ENCODE measurements at regions not wholly inside any gene's neighbourhood (a gene's known extent, or its start where the extent isn't known, plus 50 kb on each side); places are given as distances from the start of the nearest gene placed in this dataset.
"Not testable (repeated sequence)": the region's sequence is repeated elsewhere in the genome, so short reads cannot be mapped to it uniquely, and the experiment has no call there.

- DNase-seq (ENCODE audit: low spot score): not testable (repeated sequence)
Observed at GRCh38 chr18:37832010-37832695, 266.6 kb upstream of the CELF4 start.

GRCh38 chr18:37812961-37813360 lies 247.4 kb upstream of the CELF4 start:
- no peak for DNase-seq (ENCODE audit: low spot score)

- DNase-seq (ENCODE audit: low spot score): no peak
Observed at GRCh38 chr18:37805773-37806404, 240.3 kb upstream of the CELF4 start.

- no peak for DNase-seq (ENCODE audit: low spot score)
Observed at GRCh38 chr18:37796823-37797349, 231.3 kb upstream of the CELF4 start.

GRCh38 chr18:37787452-37787851 lies 221.9 kb upstream of the CELF4 start:
- no peak for DNase-seq (ENCODE audit: low spot score)

- no peak for DNase-seq (ENCODE audit: low spot score)
Observed at GRCh38 chr18:37783771-37784170, 218.2 kb upstream of the CELF4 start.

- DNase-seq (ENCODE audit: low spot score): no peak
Observed at GRCh38 chr18:37779220-37779619, 213.6 kb upstream of the CELF4 start.

GRCh38 chr18:37778417-37779165 lies 213.0 kb upstream of the CELF4 start:
- DNase-seq (ENCODE audit: low spot score): peak; percentile 37

- DNase-seq (ENCODE audit: low spot score): no peak
Observed at GRCh38 chr18:37769826-37770225, 204.2 kb upstream of the CELF4 start.

GRCh38 chr18:37764541-37765288 lies 199.1 kb upstream of the CELF4 start:
- no peak for DNase-seq (ENCODE audit: low spot score)

GRCh38 chr18:37762076-37762621 lies 196.6 kb upstream of the CELF4 start:
- no peak for DNase-seq (ENCODE audit: low spot score)

- DNase-seq (ENCODE audit: low spot score): no peak
Observed at GRCh38 chr18:37754141-37754540, 188.5 kb upstream of the CELF4 start.

- no peak for DNase-seq (ENCODE audit: low spot score)
Observed at GRCh38 chr18:37742436-37742835, 176.8 kb upstream of the CELF4 start.

GRCh38 chr18:37741032-37741623 lies 175.5 kb upstream of the CELF4 start:
- DNase-seq (ENCODE audit: low spot score): no peak

- no peak for DNase-seq (ENCODE audit: low spot score)
Observed at GRCh38 chr18:37734406-37734805, 168.8 kb upstream of the CELF4 start.

GRCh38 chr18:37729716-37730115 lies 164.1 kb upstream of the CELF4 start:
- no peak for DNase-seq (ENCODE audit: low spot score)

- DNase-seq (ENCODE audit: low spot score): no peak
Observed at GRCh38 chr18:37724206-37724605, 158.6 kb upstream of the CELF4 start.

GRCh38 chr18:37721544-37722522 lies 156.2 kb upstream of the CELF4 start:
- DNase-seq (ENCODE audit: low spot score): no peak

GRCh38 chr18:37720663-37721062 lies 155.1 kb upstream of the CELF4 start:
- no peak for DNase-seq (ENCODE audit: low spot score)

- no peak for DNase-seq (ENCODE audit: low spot score)
Observed at GRCh38 chr18:37717656-37718055, 152.1 kb upstream of the CELF4 start.

Measured in HT-29 (cell line).